ENCODE measurements at regions not wholly inside any gene's neighbourhood (a gene's known extent, or its start where the extent isn't known, plus 50 kb on each side); places are given as distances from the start of the nearest gene placed in this dataset.

- no peak for TF ChIP-seq CTCF (IDR thresholded peaks at IDR 0.05)
- no peak for TF ChIP-seq POLR2A (IDR thresholded peaks at IDR 0.05)
Measured at GRCh38 chr7:135834266-135834665, 85.7 kb upstream of the FAM180A start.

All from adrenal gland (tissue), 5 donors.